ENCODE measurements at regions not wholly inside any gene's neighbourhood (a gene's known extent, or its start where the extent isn't known, plus 50 kb on each side); places are given as distances from the start of the nearest gene placed in this dataset.

GRCh38 chr4:115671581-115671980 is 558.2 kb upstream of the NDST4 start:
- DNase-seq (ENCODE audit: low read depth, low spot score), result no peak
- POLR2A ChIA-PET, result no interaction called here
- CTCF ChIA-PET, result no interaction called here
- TF ChIP-seq CTCF (IDR thresholded peaks at IDR 0.05; ENCODE audit: insufficient read depth, low read length, missing control alignments), result no peak
- H3K4me3 ChIP-seq (ENCODE audit: low read depth, low read length), result no peak overlapping the region

GRCh38 chr4:115670930-115671329 is 557.5 kb upstream of the NDST4 start:
- CTCF ChIA-PET, result no interaction called here
- no peak for DNase-seq (ENCODE audit: low read depth, low spot score)
- no peak overlapping the region for H3K4me3 ChIP-seq (ENCODE audit: low read depth, low read length)
- POLR2A ChIA-PET, result no interaction called here
- no peak for TF ChIP-seq CTCF (IDR thresholded peaks at IDR 0.05; ENCODE audit: insufficient read depth, low read length, missing control alignments)

GRCh38 chr4:115668396-115668795 is 555.0 kb upstream of the NDST4 start:
- no peak for DNase-seq (ENCODE audit: low read depth, low spot score)
- CTCF ChIA-PET, result no interaction called here
- H3K4me3 ChIP-seq (ENCODE audit: low read depth, low read length), result no peak overlapping the region
- POLR2A ChIA-PET, result no interaction called here
- no peak for TF ChIP-seq CTCF (IDR thresholded peaks at IDR 0.05; ENCODE audit: insufficient read depth, low read length, missing control alignments)

- CTCF ChIA-PET, result interaction anchor here (0.6 kb wide), 1 partner anchor 101 kb away, joined by 3 read pairs; no protein-coding TSS in a partner anchor
- no peak for TF ChIP-seq CTCF (IDR thresholded peaks at IDR 0.05; ENCODE audit: insufficient read depth, low read length, missing control alignments)
- POLR2A ChIA-PET, result no interaction called here
These were observed 550.9 kb upstream of the NDST4 start for GRCh38 chr4:115664285-115664684.

GRCh38 chr4:115660465-115660864 is 547.0 kb upstream of the NDST4 start:
- CTCF ChIA-PET, result no interaction called here

More at GRCh38 chr4:115664285-115664684, 550.9 kb upstream of the NDST4 start:
- DNase-seq (ENCODE audit: low read depth, low spot score), result no peak
- H3K4me3 ChIP-seq (ENCODE audit: low read depth, low read length), result no peak overlapping the region

GRCh38 chr4:115657991-115658650 is 544.7 kb upstream of the NDST4 start:
- ChIA-PET POLR2A (no interaction called here), CTCF (no interaction called here)
- no peak for DNase-seq (ENCODE audit: low read depth, low spot score)
- H3K4me3 ChIP-seq (ENCODE audit: low read depth, low read length), result no peak overlapping the region
- no peak for TF ChIP-seq CTCF (IDR thresholded peaks at IDR 0.05; ENCODE audit: insufficient read depth, low read length, missing control alignments)

More at GRCh38 chr4:115660465-115660864, 547.0 kb upstream of the NDST4 start:
- POLR2A ChIA-PET, result no interaction called here
- TF ChIP-seq CTCF (IDR thresholded peaks at IDR 0.05; ENCODE audit: insufficient read depth, low read length, missing control alignments), result no peak
- H3K4me3 ChIP-seq (ENCODE audit: low read depth, low read length), result no peak overlapping the region
- DNase-seq (ENCODE audit: low read depth, low spot score), result no peak

Data from AG04449 (cell line).